OCI-LY7 (cell line): ENCODE measurements at regions not wholly inside any gene's neighbourhood (a gene's known extent, or its start where the extent isn't known, plus 50 kb on each side); places are given as distances from the start of the nearest gene placed in this dataset.

Experiments
- BruUV-seq: library from RNA; stranded (reverse); fragments of 400-500 nt; replicated peaks from 2 replicates; lab custom pipeline; 2021; lab: Mats Ljungman, UMichigan
- CTCF ChIA-PET: fragments of 300-600 bp; sonication (Branson Sonifier 250); formaldehyde crosslinking; loops from one replicate; lab custom pipeline; 2022; ENCODE audit warnings: antibody characterized with exemption; ENCODE audit not compliant: unreplicated experiment; lab: Charles Lee
- POLR2A ChIA-PET: fragments of 300-600 bp; sonication (Branson Sonifier 250); formaldehyde crosslinking; loops from one replicate; lab custom pipeline; 2022; ENCODE audit warnings: antibody characterized with exemption; lab: Charles Lee
- DNase-seq: peaks from one replicate; pipeline ENCODE4 v3.0.0-alpha.2; 2015; ENCODE audit warnings: low spot score
- H2AFZ ChIP-seq: fragments of 200-600 bp; sonication (generic), shearing (Covaris generic); 2 replicates; pipeline ENCODE4 v1.6.1; 2014; ENCODE audit warnings: mild to moderate bottlenecking, antibody characterized with exemption, low read length, moderate library complexity
- H3K27ac ChIP-seq: fragments of 200-600 bp; sonication (generic); 2 replicates; pipeline ENCODE4 v1.5.1; 2014; ENCODE audit warnings: mixed run types, low read depth, mild to moderate bottlenecking, moderate library complexity, low read length, inconsistent platforms; ENCODE audit not compliant: poor library complexity, severe bottlenecking
- H3K36me3 ChIP-seq: fragments of 200-600 bp; sonication (generic); 2 replicates; pipeline ENCODE4 v1.6.1; 2014; ENCODE audit warnings: mild to moderate bottlenecking, antibody characterized with exemption, low read length, moderate library complexity, mixed read lengths; ENCODE audit not compliant: insufficient read depth
- H3K4me1 ChIP-seq: fragments of 200-600 bp; sonication (generic); 2 replicates; pipeline ENCODE4 v1.5.1; 2014; ENCODE audit warnings: mild to moderate bottlenecking, low read length; ENCODE audit not compliant: insufficient read depth, poor library complexity, severe bottlenecking
- H3K4me2 ChIP-seq: fragments of 200-600 bp; sonication (generic); 2 replicates; pipeline ENCODE4 v1.6.1; 2014; ENCODE audit warnings: mild to moderate bottlenecking, low read length
- H3K4me3 ChIP-seq: fragments of 200-600 bp; sonication (generic); 2 replicates; pipeline ENCODE4 v1.5.1; 2014; ENCODE audit warnings: mild to moderate bottlenecking, low read depth, low read length; ENCODE audit not compliant: poor library complexity, severe bottlenecking
- H3K79me2 ChIP-seq: fragments of 200-600 bp; sonication (generic); 2 replicates; pipeline ENCODE4 v1.6.1; 2016; ENCODE audit warnings: low read depth, mild to moderate bottlenecking, low read length, moderate library complexity, mixed read lengths; ENCODE audit not compliant: insufficient read depth
- H3K9me2 ChIP-seq: fragments of 200-600 bp; sonication (generic); 2 replicates; pipeline ENCODE4 v1.6.1; 2016; ENCODE audit warnings: mild to moderate bottlenecking, low read length, mixed read lengths; ENCODE audit not compliant: insufficient read depth
- H3K9me3 ChIP-seq: fragments of 200-600 bp; sonication (generic); 2 replicates; pipeline ENCODE4 v1.6.1; 2014; ENCODE audit warnings: mild to moderate bottlenecking, mixed run types, low read length, mixed read lengths
- H4K20me1 ChIP-seq: fragments of 200-600 bp; sonication (generic); 2 replicates; pipeline ENCODE4 v1.6.1; 2014; ENCODE audit warnings: mild to moderate bottlenecking, antibody characterized with exemption, low read length, moderate library complexity, mixed read lengths; ENCODE audit not compliant: insufficient read depth
- CTCF ChIP-seq: fragments of 200-600 bp; sonication (generic); conservative IDR thresholded peaks from 2 replicates; pipeline ENCODE4 v1.5.1; 2014; ENCODE audit warnings: mild to moderate bottlenecking, antibody characterized with exemption, low read length, moderate library complexity, mixed read lengths
- EZH2phosphoT487 ChIP-seq: fragments of 200-600 bp; sonication (generic); IDR thresholded peaks from 2 replicates; pipeline ENCODE4 v1.6.1; 2018; ENCODE audit warnings: low read depth, borderline replicate concordance, mild to moderate bottlenecking, mixed run types, antibody characterized with exemption, low read length, moderate library complexity, mixed read lengths
- intact Hi-C: fragments of 100-400 bp; cut with micrococcal nuclease; formaldehyde crosslinking; loops from one replicate; pipeline ENCODE4 v1.10.0; 2022; ENCODE audit not compliant: unreplicated experiment

DNA sequence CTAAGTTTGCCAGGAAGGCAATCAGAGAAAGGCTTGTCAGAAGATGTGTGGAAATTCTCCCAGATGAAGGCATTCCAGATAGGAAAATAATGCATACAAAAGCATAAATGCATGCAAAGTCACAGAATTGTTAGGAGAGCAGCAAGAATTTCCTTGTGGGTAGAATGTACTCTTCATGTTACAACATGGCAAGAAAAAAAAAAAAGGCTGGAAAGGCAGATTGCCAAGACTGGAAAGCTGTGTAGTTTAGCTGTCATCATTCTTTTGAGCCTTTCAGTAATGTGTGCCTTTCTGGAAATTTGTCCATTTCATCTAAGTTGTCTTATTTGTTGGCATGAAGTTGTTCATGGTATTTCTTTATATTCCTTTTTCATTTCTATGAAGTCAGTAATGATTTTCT is 71.0 kb upstream of the EFCAB3 start:
- Histone ChIP-seq H3K4me1 (no peaks in the 10 kb centered on the region), H3K9me3 (no peaks in the 10 kb centered on the region), H3K36me3 (no peaks in the 10 kb centered on the region), H3K79me2 (no peaks in the 10 kb centered on the region), H4K20me1 (no peaks in the 10 kb centered on the region), H3K27ac (no peak overlapping the region), H3K4me2 (no peak overlapping the region), H3K9me2 (no peaks in the 10 kb centered on the region), H2AFZ (no peak overlapping the region), H3K4me3 (no peak overlapping the region)
- CTCF ChIA-PET: no interaction called here
- POLR2A ChIA-PET: interaction anchor here (0.6 kb wide), 1 partner anchor 444 kb away, joined by 3 read pairs; no protein-coding TSS in a partner anchor
- BruUV-seq: no TSS peak
- no peak for DNase-seq
- no peak for TF ChIP-seq CTCF
- TF ChIP-seq EZH2phosphoT487: no peak
- intact Hi-C loops: no loop called here

GRCh38 chr17:62307196-62307595 is 73.2 kb upstream of the EFCAB3 start:
- no peak overlapping the region for H3K4me3 ChIP-seq
- CTCF ChIA-PET: no interaction called here
- H3K4me1 ChIP-seq: no peaks in the 10 kb centered on the region
- no peaks in the 10 kb centered on the region for H3K9me2 ChIP-seq
- TF ChIP-seq CTCF (no peak), EZH2phosphoT487 (no peak)
- no peak overlapping the region for H3K27ac ChIP-seq
- H3K36me3 ChIP-seq: no peaks in the 10 kb centered on the region
- no peaks in the 10 kb centered on the region for H3K9me3 ChIP-seq
- no peak for DNase-seq
- no peaks in the 10 kb centered on the region for H4K20me1 ChIP-seq
- H2AFZ ChIP-seq: no peak overlapping the region
- BruUV-seq: no TSS peak
- POLR2A ChIA-PET: no interaction called here
- no peak overlapping the region for H3K4me2 ChIP-seq
- intact Hi-C loops: no loop called here
- H3K79me2 ChIP-seq: no peaks in the 10 kb centered on the region

DNA sequence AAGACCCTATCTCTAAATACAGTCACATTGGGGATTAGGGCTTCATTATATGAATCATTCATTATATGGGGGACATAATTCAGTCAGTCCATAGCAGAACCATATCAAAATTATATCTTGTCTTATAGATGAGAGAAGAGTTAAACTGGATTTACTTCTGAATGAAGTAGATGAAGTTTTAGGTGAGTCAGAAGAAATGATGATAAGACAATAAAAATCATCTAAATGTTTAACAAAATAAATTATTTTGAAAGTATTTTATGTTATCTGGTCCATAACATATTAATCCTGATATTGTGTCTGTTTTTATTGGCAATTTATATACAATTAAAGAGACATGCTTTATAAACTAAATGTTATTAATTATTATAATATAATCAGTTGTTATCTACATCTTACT is 76.9 kb upstream of the EFCAB3 start:
- H3K4me1 ChIP-seq: no peaks in the 10 kb centered on the region
- H2AFZ ChIP-seq: no peak overlapping the region
- no peaks in the 10 kb centered on the region for H4K20me1 ChIP-seq
- no peaks in the 10 kb centered on the region for H3K79me2 ChIP-seq
- ChIA-PET CTCF (no interaction called here), POLR2A (no interaction called here)
- TF ChIP-seq EZH2phosphoT487 (no peak), CTCF (no peak)
- no peaks in the 10 kb centered on the region for H3K9me3 ChIP-seq
- no peak overlapping the region for H3K4me3 ChIP-seq
- H3K27ac ChIP-seq: no peak overlapping the region
- no peaks in the 10 kb centered on the region for H3K9me2 ChIP-seq
- intact Hi-C loops: no loop called here
- H3K36me3 ChIP-seq: no peaks in the 10 kb centered on the region
- DNase-seq: no peak
- BruUV-seq: no TSS peak
- no peak overlapping the region for H3K4me2 ChIP-seq
